ENCODE measurements at regions not wholly inside any gene's neighbourhood (a gene's known extent, or its start where the extent isn't known, plus 50 kb on each side); places are given as distances from the start of the nearest gene placed in this dataset.

DNA sequence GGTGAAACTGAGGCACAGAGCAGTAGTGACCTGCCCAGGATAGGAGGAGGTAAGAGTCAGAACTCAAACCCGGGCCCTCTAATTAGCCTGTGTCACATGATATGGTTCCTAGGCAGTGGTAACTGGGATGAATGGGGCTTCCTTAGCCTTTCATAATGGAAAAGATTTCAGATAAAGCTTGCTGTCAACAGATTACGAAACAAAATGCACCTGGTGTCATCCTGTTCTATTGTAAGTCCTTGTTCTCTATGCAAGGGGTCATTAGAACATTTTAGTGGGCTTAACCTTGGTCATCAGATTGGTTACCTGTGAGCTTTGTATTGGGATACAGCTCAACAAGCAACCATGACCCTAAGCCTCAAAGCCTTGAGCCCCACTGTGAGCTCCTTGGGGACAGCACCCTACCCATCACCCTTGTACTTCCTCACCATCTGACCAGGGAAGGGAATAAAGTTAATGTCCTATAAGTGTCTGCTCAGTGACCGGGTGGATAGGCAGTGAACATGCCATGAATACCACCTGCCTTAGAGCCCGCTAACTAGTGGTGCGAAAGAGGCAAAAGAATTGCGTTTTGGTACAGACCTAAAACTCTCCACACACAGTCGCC is 70.3 kb upstream of the RMDN2 start:
- Histone ChIP-seq H3K9me3 (ENCODE audit: control insufficient read depth, insufficient read depth, low read length) (peaks cover 2% of the 10 kb centered on the region), H3K27ac (ENCODE audit: low read depth, low read length) (no peak overlapping the region), H3K4me3 (ENCODE audit: low read depth, low read length) (no peak overlapping the region), H3K4me1 (ENCODE audit: control insufficient read depth, insufficient read depth, low read length) (peaks cover 17% of the 10 kb centered on the region), H3K27me3 (ENCODE audit: control insufficient read depth, insufficient read depth, low read length) (no peaks in the 10 kb centered on the region), H3K36me3 (ENCODE audit: control insufficient read depth, insufficient read depth, low read length) (no peaks in the 10 kb centered on the region)
- 94% methylated on average over 7 of the region's 7 CpGs for WGBS (ENCODE audit: insufficient coverage)
- no peak for DNase-seq (ENCODE audit: low read depth in 4 of 6, low spot score in 6 of 6)

DNA sequence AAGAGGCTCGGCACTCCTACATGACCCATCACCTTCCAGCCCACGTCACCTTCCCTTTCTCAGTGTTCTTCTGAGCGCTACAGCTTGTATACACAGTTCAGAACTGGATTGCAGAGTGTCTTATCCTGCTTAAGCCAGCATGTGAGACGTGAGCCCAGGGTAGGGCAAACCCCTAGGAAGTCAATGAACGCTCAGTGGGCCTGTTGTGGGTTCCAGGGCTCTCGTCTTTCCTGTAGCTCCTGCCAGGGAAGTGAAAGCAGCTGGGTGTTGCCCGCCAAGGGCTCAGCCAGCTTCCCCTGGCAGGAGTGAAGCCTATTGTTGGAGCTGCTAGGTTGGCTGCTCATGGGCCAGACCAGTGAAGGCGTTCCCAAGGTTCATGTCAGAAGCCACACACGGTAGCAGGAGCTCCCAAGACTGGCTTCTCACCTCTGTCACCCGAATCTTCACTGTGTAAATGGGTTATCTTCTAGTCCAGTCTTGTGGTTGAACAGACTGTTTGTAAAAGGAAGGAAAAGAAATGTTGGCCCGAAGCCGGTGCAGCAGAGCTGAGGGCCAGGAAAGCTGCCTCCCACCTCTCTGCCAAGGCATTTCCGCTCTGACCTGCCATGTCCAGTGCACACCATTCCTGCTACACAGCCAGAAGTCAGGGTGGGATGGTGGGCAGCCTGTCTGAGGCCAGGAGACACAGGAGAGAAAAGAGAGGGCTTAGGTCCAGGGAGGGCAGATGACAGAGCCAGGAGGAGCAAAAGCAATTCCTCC is 69.6 kb upstream of the RMDN2 start:
- H3K4me3 ChIP-seq (ENCODE audit: low read depth, low read length): no peak overlapping the region
- 81% methylated on average over 10 of the region's 13 CpGs for WGBS (ENCODE audit: insufficient coverage)

DNA sequence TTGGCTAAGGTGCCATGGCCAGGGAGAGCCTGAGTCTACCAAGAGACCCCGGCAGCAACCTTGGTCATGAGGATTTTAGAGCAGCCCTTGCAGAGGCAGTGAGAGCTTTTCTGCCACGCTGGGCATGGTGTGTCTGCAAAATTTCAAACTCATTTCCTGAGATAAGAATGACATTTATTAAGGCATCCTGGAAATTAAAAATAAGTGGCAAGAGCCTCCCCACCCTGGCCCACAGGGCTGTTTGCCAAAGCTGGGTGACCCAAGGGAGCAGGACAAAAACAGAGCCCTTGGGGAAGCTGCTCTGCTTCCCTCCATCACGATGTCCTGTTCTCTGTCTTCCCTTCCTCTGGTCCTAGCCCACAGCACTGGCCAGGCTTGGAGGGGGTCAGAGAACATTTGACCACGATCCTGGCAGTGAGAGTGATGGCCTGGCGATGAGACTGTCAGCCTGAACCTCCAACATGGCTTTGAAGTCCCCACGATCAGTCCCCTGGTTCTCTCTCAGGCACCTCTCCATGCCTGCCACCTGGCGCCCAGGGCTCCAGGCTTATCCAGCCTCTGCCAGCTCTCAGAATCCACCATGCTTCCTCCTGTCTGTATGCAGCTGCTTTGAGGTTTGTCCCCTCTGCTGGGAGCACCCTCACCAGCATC is 68.9 kb upstream of the RMDN2 start:
- H3K27me3 ChIP-seq (ENCODE audit: control insufficient read depth, insufficient read depth, low read length): no peaks in the 10 kb centered on the region
- no peak overlapping the region for H3K4me3 ChIP-seq (ENCODE audit: low read depth, low read length)
- H3K9me3 ChIP-seq (ENCODE audit: control insufficient read depth, insufficient read depth, low read length): peaks cover 2% of the 10 kb centered on the region
- H3K4me1 ChIP-seq (ENCODE audit: control insufficient read depth, insufficient read depth, low read length): peaks cover 17% of the 10 kb centered on the region
- DNase-seq (ENCODE audit: low read depth in 4 of 6, low spot score in 6 of 6): no peak
- no peak overlapping the region for H3K27ac ChIP-seq (ENCODE audit: low read depth, low read length)
- 93% methylated on average over 7 of the region's 7 CpGs for WGBS (ENCODE audit: insufficient coverage)
- H3K36me3 ChIP-seq (ENCODE audit: control insufficient read depth, insufficient read depth, low read length): no peaks in the 10 kb centered on the region

More for the DNA sequence above, 69.6 kb upstream of the RMDN2 start:
- H3K36me3 ChIP-seq (ENCODE audit: control insufficient read depth, insufficient read depth, low read length): no peaks in the 10 kb centered on the region
- no peak for DNase-seq (ENCODE audit: low read depth in 4 of 6, low spot score in 6 of 6)
- peaks cover 2% of the 10 kb centered on the region for H3K9me3 ChIP-seq (ENCODE audit: control insufficient read depth, insufficient read depth, low read length)
- H3K4me1 ChIP-seq (ENCODE audit: control insufficient read depth, insufficient read depth, low read length): peaks cover 17% of the 10 kb centered on the region
- no peak overlapping the region for H3K27ac ChIP-seq (ENCODE audit: low read depth, low read length)
- no peaks in the 10 kb centered on the region for H3K27me3 ChIP-seq (ENCODE audit: control insufficient read depth, insufficient read depth, low read length)

DNA sequence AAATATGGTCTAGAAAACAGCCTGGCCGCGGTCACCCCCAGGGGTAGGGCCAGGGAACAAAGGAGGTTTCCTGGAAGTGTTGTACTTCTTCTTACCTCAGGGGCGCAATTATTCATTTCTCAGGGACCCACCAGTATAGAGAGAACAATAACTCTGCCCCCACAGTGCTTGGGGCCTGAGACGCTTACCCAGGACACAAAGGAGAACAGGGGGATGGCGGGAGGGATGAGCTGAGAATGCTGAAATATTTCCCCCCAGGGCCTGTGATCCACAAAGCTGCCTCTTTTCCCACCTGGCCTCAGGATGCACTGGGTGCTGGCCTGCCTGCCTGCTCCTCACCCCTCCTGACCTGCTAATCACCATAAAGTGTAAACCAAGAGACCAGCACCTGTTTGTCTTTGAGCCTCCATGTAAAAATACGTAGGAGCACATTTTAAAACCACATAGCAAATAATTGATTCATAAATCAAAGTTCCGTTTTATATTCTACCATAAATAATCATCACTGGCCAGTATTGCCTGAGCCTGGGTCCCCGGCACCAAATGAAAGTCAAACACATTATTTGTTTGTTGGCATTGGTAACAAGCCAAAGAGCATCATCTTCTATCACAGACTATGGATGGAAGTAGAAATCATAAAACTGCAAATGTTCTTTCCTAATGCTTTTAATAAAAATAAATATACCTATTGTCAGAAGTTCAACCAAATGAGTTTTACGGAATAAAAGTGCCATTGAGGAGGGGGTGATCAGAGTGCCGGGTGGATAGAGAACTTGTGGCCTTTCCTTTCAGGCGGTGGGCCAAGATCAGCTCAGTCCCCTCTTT is 67.3 kb upstream of the RMDN2 start:
- Histone ChIP-seq H3K4me1 (ENCODE audit: control insufficient read depth, insufficient read depth, low read length) (peaks cover 17% of the 10 kb centered on the region), H3K9me3 (ENCODE audit: control insufficient read depth, insufficient read depth, low read length) (peaks cover 2% of the 10 kb centered on the region), H3K27me3 (ENCODE audit: control insufficient read depth, insufficient read depth, low read length) (no peaks in the 10 kb centered on the region), H3K27ac (ENCODE audit: low read depth, low read length) (no peak overlapping the region), H3K4me3 (ENCODE audit: low read depth, low read length) (no peak overlapping the region), H3K36me3 (ENCODE audit: control insufficient read depth, insufficient read depth, low read length) (no peaks in the 10 kb centered on the region)
- 79% methylated on average over 5 of the region's 11 CpGs for WGBS (ENCODE audit: insufficient coverage)
- DNase-seq (ENCODE audit: low read depth in 4 of 6, low spot score in 6 of 6): no peak

DNA sequence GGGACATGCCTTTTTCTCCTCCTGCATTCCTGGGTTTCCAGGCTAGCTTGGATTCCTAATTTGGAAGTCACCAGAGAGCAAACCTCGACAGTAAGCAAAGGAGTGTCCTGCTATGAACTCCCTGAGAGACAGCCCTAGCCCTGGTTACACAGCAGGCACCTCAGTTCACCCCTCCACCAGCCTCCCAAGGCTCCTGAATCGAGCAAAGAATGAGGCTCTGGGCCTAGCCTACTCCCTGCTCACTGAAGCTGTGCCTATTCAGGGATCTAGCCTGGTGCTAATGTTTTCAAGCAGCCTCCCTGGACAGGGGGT is 66.7 kb upstream of the RMDN2 start:
- no peak for DNase-seq (ENCODE audit: low read depth in 4 of 6, low spot score in 6 of 6)
- 51% methylated on average over 2 of the region's 2 CpGs for whole genome bisulfite sequencing (ENCODE audit: insufficient coverage)

DNA sequence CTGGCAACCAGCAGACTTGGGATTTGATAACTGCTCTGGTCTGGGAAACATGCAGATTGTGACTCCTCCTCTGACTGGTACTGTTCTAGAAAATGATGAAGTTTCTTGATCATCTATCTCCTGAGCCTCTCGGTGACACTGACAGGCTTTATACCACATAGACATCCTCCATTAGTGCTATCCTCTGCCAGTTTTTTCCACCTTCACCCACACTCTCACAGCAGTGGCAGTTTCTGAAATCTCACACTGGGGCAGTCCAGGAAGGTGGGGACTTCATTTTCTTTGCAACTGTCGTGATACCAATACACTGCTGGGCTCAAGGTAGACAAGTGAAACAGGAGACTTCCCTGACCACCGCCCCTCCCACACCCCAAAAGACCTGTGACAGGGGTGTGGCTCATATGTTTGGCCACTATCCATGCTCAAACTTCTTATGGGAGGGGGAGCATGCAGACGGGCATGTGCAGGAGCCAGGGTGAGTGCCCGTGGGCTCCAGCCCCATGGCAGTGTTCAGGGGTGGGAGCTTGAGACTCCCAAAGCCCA is 66.3 kb upstream of the RMDN2 start:
- Histone ChIP-seq H3K9me3 (ENCODE audit: control insufficient read depth, insufficient read depth, low read length) (peaks cover 2% of the 10 kb centered on the region), H3K27me3 (ENCODE audit: control insufficient read depth, insufficient read depth, low read length) (no peaks in the 10 kb centered on the region), H3K4me3 (ENCODE audit: low read depth, low read length) (no peak overlapping the region), H3K27ac (ENCODE audit: low read depth, low read length) (no peak overlapping the region), H3K4me1 (ENCODE audit: control insufficient read depth, insufficient read depth, low read length) (peaks cover 17% of the 10 kb centered on the region), H3K36me3 (ENCODE audit: control insufficient read depth, insufficient read depth, low read length) (no peaks in the 10 kb centered on the region)
- 58% methylated on average over 3 of the region's 5 CpGs for WGBS (ENCODE audit: insufficient coverage)
- DNase-seq (ENCODE audit: low read depth in 4 of 6, low spot score in 6 of 6): no peak

More for the DNA sequence above, 66.7 kb upstream of the RMDN2 start:
- no peaks in the 10 kb centered on the region for H3K27me3 ChIP-seq (ENCODE audit: control insufficient read depth, insufficient read depth, low read length)
- H3K36me3 ChIP-seq (ENCODE audit: control insufficient read depth, insufficient read depth, low read length): no peaks in the 10 kb centered on the region
- no peak overlapping the region for H3K4me3 ChIP-seq (ENCODE audit: low read depth, low read length)
- H3K27ac ChIP-seq (ENCODE audit: low read depth, low read length): no peak overlapping the region
- peaks cover 17% of the 10 kb centered on the region for H3K4me1 ChIP-seq (ENCODE audit: control insufficient read depth, insufficient read depth, low read length)
- peaks cover 2% of the 10 kb centered on the region for H3K9me3 ChIP-seq (ENCODE audit: control insufficient read depth, insufficient read depth, low read length)

DNA sequence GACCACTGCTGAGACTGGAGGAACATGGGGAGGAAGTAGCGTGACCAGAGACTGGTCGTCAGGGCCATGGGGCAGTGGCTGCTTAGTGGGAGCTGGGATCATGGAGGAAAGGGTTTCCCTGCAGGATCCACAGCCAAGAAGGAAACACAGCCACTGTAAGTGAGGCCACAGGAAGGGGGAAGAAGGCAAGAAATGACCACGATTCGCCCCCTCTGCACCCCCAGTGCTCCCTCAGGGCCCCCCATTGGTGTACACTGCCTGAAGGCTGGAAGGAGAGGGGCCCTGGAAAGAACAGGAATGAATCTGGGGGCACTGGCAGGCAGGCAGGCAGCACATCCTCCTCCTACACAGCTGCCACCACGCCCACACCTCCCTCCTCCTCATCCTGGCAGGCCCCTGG is 62.5 kb upstream of the RMDN2 start:
- Histone ChIP-seq H3K4me3 (ENCODE audit: low read depth, low read length) (no peak overlapping the region), H3K4me1 (ENCODE audit: control insufficient read depth, insufficient read depth, low read length) (peaks cover 3% of the 10 kb centered on the region), H3K27ac (ENCODE audit: low read depth, low read length) (no peak overlapping the region), H3K36me3 (ENCODE audit: control insufficient read depth, insufficient read depth, low read length) (no peaks in the 10 kb centered on the region), H3K9me3 (ENCODE audit: control insufficient read depth, insufficient read depth, low read length) (peaks cover 2% of the 10 kb centered on the region), H3K27me3 (ENCODE audit: control insufficient read depth, insufficient read depth, low read length) (no peaks in the 10 kb centered on the region)
- DNase-seq (ENCODE audit: low read depth in 4 of 6, low spot score in 6 of 6): no peak
- WGBS (ENCODE audit: insufficient coverage): 89% methylated on average over 3 of the region's 5 CpGs

DNA sequence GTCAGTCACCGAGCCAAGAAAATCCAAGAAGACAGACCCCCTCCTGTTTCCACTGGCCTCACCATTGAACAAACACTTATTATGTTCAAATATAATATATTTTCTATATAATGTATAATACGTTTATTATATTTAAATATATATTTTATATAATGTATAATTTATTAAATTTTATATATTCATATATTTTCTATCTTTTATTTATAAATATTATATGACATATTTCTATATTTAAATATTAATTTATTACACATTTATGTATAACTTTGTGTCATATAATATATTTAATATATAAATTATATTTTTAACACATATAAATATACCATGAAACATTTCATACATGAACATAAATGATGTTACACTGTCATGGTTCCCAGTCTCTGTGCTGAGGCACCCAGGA is 60.9 kb upstream of the RMDN2 start:
- no peak for DNase-seq (ENCODE audit: low read depth in 4 of 6, low spot score in 6 of 6)
- Histone ChIP-seq H3K9me3 (ENCODE audit: control insufficient read depth, insufficient read depth, low read length) (peaks cover 2% of the 10 kb centered on the region), H3K4me3 (ENCODE audit: low read depth, low read length) (no peak overlapping the region), H3K27ac (ENCODE audit: low read depth, low read length) (no peak overlapping the region), H3K27me3 (ENCODE audit: control insufficient read depth, insufficient read depth, low read length) (no peaks in the 10 kb centered on the region), H3K36me3 (ENCODE audit: control insufficient read depth, insufficient read depth, low read length) (no peaks in the 10 kb centered on the region), H3K4me1 (ENCODE audit: control insufficient read depth, insufficient read depth, low read length) (no peaks in the 10 kb centered on the region)
- no CpG with 5 or more reads among the region's 2 CpGs for WGBS (ENCODE audit: insufficient coverage)

DNA sequence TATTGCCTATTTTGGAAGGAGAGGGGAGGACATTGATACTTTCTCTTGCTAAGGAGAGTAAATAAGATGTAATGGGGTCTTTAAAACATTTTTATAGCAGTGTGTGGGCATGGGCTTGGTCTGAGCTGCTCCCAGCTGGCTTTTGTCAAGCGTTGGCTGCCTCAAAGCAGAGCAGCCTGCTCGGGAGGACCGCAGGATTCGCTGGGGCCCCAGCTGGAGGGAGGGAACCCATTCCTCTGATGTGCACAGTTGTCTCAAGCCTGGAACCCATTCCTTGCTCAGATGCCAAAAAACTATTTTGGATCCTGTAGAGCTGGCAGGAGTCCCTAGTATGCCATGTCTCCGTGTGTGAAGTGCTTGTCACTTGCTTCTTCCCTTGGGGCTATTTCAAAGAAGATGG is 59.4 kb upstream of the RMDN2 start:
- no peaks in the 10 kb centered on the region for H3K36me3 ChIP-seq (ENCODE audit: control insufficient read depth, insufficient read depth, low read length)
- H3K4me1 ChIP-seq (ENCODE audit: control insufficient read depth, insufficient read depth, low read length): peaks cover 2% of the 10 kb centered on the region
- peak in 1 of 6 donors; percentile 49 for DNase-seq (ENCODE audit: low read depth in 4 of 6, low spot score in 6 of 6)
- H3K27me3 ChIP-seq (ENCODE audit: control insufficient read depth, insufficient read depth, low read length): no peaks in the 10 kb centered on the region
- H3K4me3 ChIP-seq (ENCODE audit: low read depth, low read length): no peak overlapping the region
- no peak overlapping the region for H3K27ac ChIP-seq (ENCODE audit: low read depth, low read length)
- WGBS (ENCODE audit: insufficient coverage): 76% methylated on average over 5 of the region's 5 CpGs
- no peaks in the 10 kb centered on the region for H3K9me3 ChIP-seq (ENCODE audit: control insufficient read depth, insufficient read depth, low read length)

Measured in spinal cord (tissue), 9 donors.